Esophagus squamous epithelium (tissue), 4 donors: ENCODE measurements at regions not wholly inside any gene's neighbourhood (a gene's known extent, or its start where the extent isn't known, plus 50 kb on each side); places are given as distances from the start of the nearest gene placed in this dataset.

Experiments used
- POLR2A ChIP-seq, 4 donors: fragments of 450-650 bp; IDR thresholded peaks; one replicate each; pipeline ENCODE4 v1.6.1; 2017; ENCODE audit warnings: antibody characterized with exemption in 4 of 4, mild to moderate bottlenecking in 4 of 4, moderate library complexity in 3 of 4
- TF ChIP-seq, protein P1 (sequence below), 6 experiments: fragments of 450-650 bp in 4 of 6; fragments of 200-600 bp in 2 of 6; sonication (generic) in 2 of 6; IDR thresholded peaks; one replicate each; pipeline ENCODE4 v1.5.1; 2016 to 2019; ENCODE audit warnings: antibody characterized with exemption in 6 of 6, mild to moderate bottlenecking in 4 of 6, moderate library complexity in 4 of 6

DNA sequence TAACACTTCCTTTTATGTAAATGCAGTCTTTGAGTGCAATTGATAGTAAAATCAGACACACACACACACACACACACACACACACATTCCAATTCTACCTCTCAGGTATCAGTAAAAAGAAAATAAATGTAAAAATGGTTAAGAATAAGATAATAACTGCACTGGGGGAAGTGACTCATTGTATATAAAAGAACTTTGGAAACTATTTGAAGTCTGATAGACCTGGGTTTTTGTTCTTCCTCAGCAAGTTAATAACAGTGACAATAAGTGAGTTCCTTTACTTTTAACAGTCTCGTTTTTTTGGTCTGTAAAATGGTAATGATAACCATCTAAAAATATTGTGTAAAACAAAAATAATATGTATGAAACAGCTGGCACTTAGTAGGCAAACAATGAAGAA is 1815.0 kb downstream of the MRPL39 start:
- TF ChIP-seq, protein P1, sequence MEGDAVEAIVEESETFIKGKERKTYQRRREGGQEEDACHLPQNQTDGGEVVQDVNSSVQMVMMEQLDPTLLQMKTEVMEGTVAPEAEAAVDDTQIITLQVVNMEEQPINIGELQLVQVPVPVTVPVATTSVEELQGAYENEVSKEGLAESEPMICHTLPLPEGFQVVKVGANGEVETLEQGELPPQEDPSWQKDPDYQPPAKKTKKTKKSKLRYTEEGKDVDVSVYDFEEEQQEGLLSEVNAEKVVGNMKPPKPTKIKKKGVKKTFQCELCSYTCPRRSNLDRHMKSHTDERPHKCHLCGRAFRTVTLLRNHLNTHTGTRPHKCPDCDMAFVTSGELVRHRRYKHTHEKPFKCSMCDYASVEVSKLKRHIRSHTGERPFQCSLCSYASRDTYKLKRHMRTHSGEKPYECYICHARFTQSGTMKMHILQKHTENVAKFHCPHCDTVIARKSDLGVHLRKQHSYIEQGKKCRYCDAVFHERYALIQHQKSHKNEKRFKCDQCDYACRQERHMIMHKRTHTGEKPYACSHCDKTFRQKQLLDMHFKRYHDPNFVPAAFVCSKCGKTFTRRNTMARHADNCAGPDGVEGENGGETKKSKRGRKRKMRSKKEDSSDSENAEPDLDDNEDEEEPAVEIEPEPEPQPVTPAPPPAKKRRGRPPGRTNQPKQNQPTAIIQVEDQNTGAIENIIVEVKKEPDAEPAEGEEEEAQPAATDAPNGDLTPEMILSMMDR (IDR thresholded peaks at IDR 0.05): no peak
- no peak for TF ChIP-seq POLR2A (IDR thresholded peaks at IDR 0.05)
